Sigmoid colon (tissue), 6 donors: ENCODE measurements at regions not wholly inside any gene's neighbourhood (a gene's known extent, or its start where the extent isn't known, plus 50 kb on each side); places are given as distances from the start of the nearest gene placed in this dataset.
"Not testable (repeated sequence)": the region's sequence is repeated elsewhere in the genome, so short reads cannot be mapped to it uniquely, and the experiment has no call there.

Source experiments
- DNase-seq: peaks from one replicate; pipeline ENCODE4 v3.0.0-alpha.2; 2019
- H3K27ac ChIP-seq, 4 donors: fragments of 200-600 bp; sonication (generic); one replicate each; pipeline ENCODE4 v1.5.1; 2016 to 2019; ENCODE audit warnings: mild to moderate bottlenecking in 1 of 4
- H3K27me3 ChIP-seq, 3 donors: fragments of 200-600 bp; sonication (generic); one replicate each; pipeline ENCODE4 v1.5.1; 2019; ENCODE audit warnings: mild to moderate bottlenecking in 1 of 3
- H3K36me3 ChIP-seq, 4 donors: fragments of 200-600 bp; sonication (generic); one replicate each; pipeline ENCODE4 v1.5.1; 2016 to 2019
- H3K4me1 ChIP-seq, 4 donors: fragments of 200-600 bp; sonication (generic); one replicate each; pipeline ENCODE4 v1.5.1; 2017 to 2019
- H3K4me3 ChIP-seq, 4 donors: fragments of 200-600 bp; sonication (generic); one replicate each; pipeline ENCODE4 v1.5.1; 2017 to 2019; ENCODE audit warnings: mild to moderate bottlenecking in 2 of 4, moderate library complexity in 1 of 4
- H3K9me3 ChIP-seq, 4 donors: fragments of 200-600 bp in 3 of 4; sonication (generic) in 3 of 4; one replicate each; pipeline versions ENCODE4 v1.5.1 to v1.6.1; 2013 to 2019
- CTCF ChIP-seq, 4 experiments: fragments of 450-650 bp in 3 of 4; fragments of 200-600 bp in 1 of 4; IDR thresholded peaks; one replicate each; pipeline ENCODE4 v1.5.1; 2016 to 2019; ENCODE audit warnings: antibody characterized with exemption in 4 of 4, mild to moderate bottlenecking in 3 of 4, moderate library complexity in 2 of 4
- EP300 ChIP-seq, 4 donors: sonication (generic); formaldehyde crosslinking; IDR thresholded peaks; one replicate each; pipeline ENCODE4 v1.6.1; 2017; ENCODE audit warnings: antibody characterized with exemption in 4 of 4
- POLR2A ChIP-seq, 2 donors: fragments of 450-650 bp; IDR thresholded peaks; one replicate each; pipeline ENCODE4 v1.6.1; 2016; ENCODE audit warnings: antibody characterized with exemption in 2 of 2, mild to moderate bottlenecking in 2 of 2, moderate library complexity in 2 of 2
- POLR2AphosphoS5 ChIP-seq, 4 donors: sonication (generic); formaldehyde crosslinking; IDR thresholded peaks; one replicate each; pipeline ENCODE4 v1.6.1; 2017; ENCODE audit warnings: antibody characterized with exemption in 4 of 4
- WGBS, 2 donors: extraction: QIAGEN DNeasy Blood & Tissue Kit; methylation state at CpG; one replicate each; pipeline ENCODE4 v1.1.7; 2013; 5-methylcytosine and 5-hydroxymethylcytosine counted together
- intact Hi-C: fragments of 100-400 bp; cut with DNase I; formaldehyde crosslinking; loops from one replicate; pipeline ENCODE4 v1.15.1; 2023
- donor health status: healthy with polysubstance abuse.
- donor health status: healthy.

- TF ChIP-seq POLR2AphosphoS5 (IDR thresholded peaks at IDR 0.05) (no peak), EP300 (IDR thresholded peaks at IDR 0.05) (no peak), CTCF (IDR thresholded peaks at IDR 0.05) (no peak), POLR2A (IDR thresholded peaks at IDR 0.05) (no peak)
- Histone ChIP-seq H3K9me3 (peaks cover 0 to 7% (median 0%) of the 10 kb centered on the region in 4 donors), H3K27ac (no peak overlapping the region), H3K36me3 (no peaks in the 10 kb centered on the region), H3K4me1 (peaks cover 0 to 10% (median 8%) of the 10 kb centered on the region in 4 donors), H3K4me3 (no peak overlapping the region), H3K27me3 (no peaks in the 10 kb centered on the region)
- no peak for DNase-seq
- 18 to 31% methylated on average over 2 of the region's 2 CpGs for WGBS, 2 donors
- intact Hi-C loops = no loop called here
Observed at GRCh38 chr4:103996064-103996463, 276.3 kb upstream of the TACR3 start.

- Histone ChIP-seq H3K36me3 (no peaks in the 10 kb centered on the region), H3K9me3 (peaks cover 0 to 7% (median 0%) of the 10 kb centered on the region in 4 donors), H3K27ac (no peak overlapping the region), H3K27me3 (no peaks in the 10 kb centered on the region), H3K4me3 (no peak overlapping the region), H3K4me1 (peaks cover 0 to 10% (median 8%) of the 10 kb centered on the region in 4 donors)
- intact Hi-C loops = no loop called here
- WGBS, 2 donors = 10 to 13% methylated on average over 1 of the region's 1 CpG
- no peak for DNase-seq
- TF ChIP-seq POLR2A (IDR thresholded peaks at IDR 0.05) (no peak), POLR2AphosphoS5 (IDR thresholded peaks at IDR 0.05) (no peak), EP300 (IDR thresholded peaks at IDR 0.05) (no peak), CTCF (IDR thresholded peaks at IDR 0.05) (no peak)
Observed at GRCh38 chr4:103994059-103994458, 274.3 kb upstream of the TACR3 start.

GRCh38 chr4:103982454-103982853, 262.7 kb upstream of the TACR3 start:
- Histone ChIP-seq H3K36me3 (no peaks in the 10 kb centered on the region), H3K27ac (no peak overlapping the region), H3K4me3 (no peak overlapping the region), H3K27me3 (no peaks in the 10 kb centered on the region), H3K9me3 (no peaks in the 10 kb centered on the region), H3K4me1 (no peaks in the 10 kb centered on the region)
- no peak for DNase-seq
- TF ChIP-seq POLR2AphosphoS5 (IDR thresholded peaks at IDR 0.05) = no peak
- no peak for TF ChIP-seq EP300 (IDR thresholded peaks at IDR 0.05)
- no peak for TF ChIP-seq CTCF (IDR thresholded peaks at IDR 0.05)
- no peak for TF ChIP-seq POLR2A (IDR thresholded peaks at IDR 0.05)
- intact Hi-C loops = no loop called here

- no peak for TF ChIP-seq POLR2AphosphoS5 (IDR thresholded peaks at IDR 0.05)
- Histone ChIP-seq H3K4me1 (no peaks in the 10 kb centered on the region), H3K27ac (no peak overlapping the region), H3K36me3 (no peaks in the 10 kb centered on the region), H3K4me3 (no peak overlapping the region), H3K9me3 (no peaks in the 10 kb centered on the region), H3K27me3 (no peaks in the 10 kb centered on the region)
- DNase-seq = no peak
- 34 to 54% methylated on average over 3 of the region's 3 CpGs for WGBS, 2 donors
- intact Hi-C loops = no loop called here
Observed at GRCh38 chr4:103948244-103949018, 228.6 kb upstream of the TACR3 start.

GRCh38 chr4:103947617-103948016, 227.8 kb upstream of the TACR3 start:
- no peaks in the 10 kb centered on the region for H3K4me1 ChIP-seq
- H3K4me3 ChIP-seq = no peak overlapping the region
- no peak for DNase-seq
- WGBS, 2 donors = 65 to 76% methylated on average over 1 of the region's 1 CpG
- TF ChIP-seq CTCF (IDR thresholded peaks at IDR 0.05) = no peak
- no peak for TF ChIP-seq POLR2AphosphoS5 (IDR thresholded peaks at IDR 0.05)
- no peak for TF ChIP-seq POLR2A (IDR thresholded peaks at IDR 0.05)
- TF ChIP-seq EP300 (IDR thresholded peaks at IDR 0.05) = no peak
- H3K36me3 ChIP-seq = no peaks in the 10 kb centered on the region
- no peak overlapping the region for H3K27ac ChIP-seq
- no peaks in the 10 kb centered on the region for H3K9me3 ChIP-seq
- H3K27me3 ChIP-seq = no peaks in the 10 kb centered on the region
- intact Hi-C loops = no loop called here

GRCh38 chr4:103946621-103947268, 227.0 kb upstream of the TACR3 start:
- WGBS, 2 donors = 53 to 55% methylated on average over 3 of the region's 3 CpGs
- H3K4me1 ChIP-seq, H3K27me3 ChIP-seq, DNase-seq, H3K36me3 ChIP-seq, H3K4me3 ChIP-seq, H3K9me3 ChIP-seq, intact Hi-C loops, H3K27ac ChIP-seq: not testable (repeated sequence)
